ENCODE measurements at regions not wholly inside any gene's neighbourhood (a gene's known extent, or its start where the extent isn't known, plus 50 kb on each side); places are given as distances from the start of the nearest gene placed in this dataset.

GRCh38 chr2:19435815-19436214, 77.4 kb upstream of the OSR1 start:
- no peak overlapping the region for H3K27ac Mint-ChIP-seq
- no peak overlapping the region for H3K4me3 Mint-ChIP-seq
- no peaks in the 10 kb centered on the region for H3K4me1 Mint-ChIP-seq (ENCODE audit: low read depth)
- no peaks in the 10 kb centered on the region for H3K9me3 Mint-ChIP-seq
- peaks cover 18% of the 10 kb centered on the region for H3K27me3 Mint-ChIP-seq
- DNase-seq: no peak
- H3K36me3 Mint-ChIP-seq (ENCODE audit: low read depth): no peaks in the 10 kb centered on the region

- H3K4me1 Mint-ChIP-seq (ENCODE audit: low read depth): no peaks in the 10 kb centered on the region
- H3K27me3 Mint-ChIP-seq: peaks cover 23% of the 10 kb centered on the region
- DNase-seq: no peak
- H3K4me3 Mint-ChIP-seq: no peak overlapping the region
- H3K27ac Mint-ChIP-seq: no peak overlapping the region
- no peaks in the 10 kb centered on the region for H3K9me3 Mint-ChIP-seq
- H3K36me3 Mint-ChIP-seq (ENCODE audit: low read depth): no peaks in the 10 kb centered on the region
Observed at GRCh38 chr2:19434413-19434812, 76.0 kb upstream of the OSR1 start.

GRCh38 chr2:19426941-19427340, 68.5 kb upstream of the OSR1 start:
- H3K27ac Mint-ChIP-seq: no peak overlapping the region
- peaks cover 38% of the 10 kb centered on the region for H3K27me3 Mint-ChIP-seq
- no peaks in the 10 kb centered on the region for H3K9me3 Mint-ChIP-seq
- no peaks in the 10 kb centered on the region for H3K4me1 Mint-ChIP-seq (ENCODE audit: low read depth)
- no peak overlapping the region for H3K4me3 Mint-ChIP-seq
- H3K36me3 Mint-ChIP-seq (ENCODE audit: low read depth): no peaks in the 10 kb centered on the region
- no peak for DNase-seq

- Mint-ChIP-seq H3K27ac (no peak overlapping the region), H3K4me3 (no peak overlapping the region), H3K4me1 (ENCODE audit: low read depth) (no peaks in the 10 kb centered on the region)
Observed at GRCh38 chr2:19426144-19426543, 67.7 kb upstream of the OSR1 start.

GRCh38 chr2:19425419-19425818, 67.0 kb upstream of the OSR1 start:
- H3K9me3 Mint-ChIP-seq: no peaks in the 10 kb centered on the region
- no peaks in the 10 kb centered on the region for H3K36me3 Mint-ChIP-seq (ENCODE audit: low read depth)
- H3K4me3 Mint-ChIP-seq: no peak overlapping the region
- H3K27ac Mint-ChIP-seq: no peak overlapping the region
- peaks cover 38% of the 10 kb centered on the region for H3K27me3 Mint-ChIP-seq
- H3K4me1 Mint-ChIP-seq (ENCODE audit: low read depth): no peaks in the 10 kb centered on the region
- no peak for DNase-seq

More at GRCh38 chr2:19426144-19426543, 67.7 kb upstream of the OSR1 start:
- Mint-ChIP-seq H3K36me3 (ENCODE audit: low read depth) (no peaks in the 10 kb centered on the region), H3K27me3 (peaks cover 42% of the 10 kb centered on the region), H3K9me3 (no peaks in the 10 kb centered on the region)
- no peak for DNase-seq

- no peaks in the 10 kb centered on the region for H3K9me3 Mint-ChIP-seq
- peaks cover 18% of the 10 kb centered on the region for H3K27me3 Mint-ChIP-seq
- H3K27ac Mint-ChIP-seq: no peak overlapping the region
Observed at GRCh38 chr2:19419211-19419880, 60.9 kb upstream of the OSR1 start.

GRCh38 chr2:19416784-19417684, 58.6 kb upstream of the OSR1 start:
- Mint-ChIP-seq H3K4me1 (ENCODE audit: low read depth) (no peaks in the 10 kb centered on the region), H3K36me3 (ENCODE audit: low read depth) (no peaks in the 10 kb centered on the region), H3K4me3 (no peak overlapping the region), H3K27ac (no peak overlapping the region), H3K27me3 (peaks cover 17% of the 10 kb centered on the region), H3K9me3 (peaks cover 2% of the 10 kb centered on the region)
- no peak for DNase-seq

More at GRCh38 chr2:19419211-19419880, 60.9 kb upstream of the OSR1 start:
- no peak for DNase-seq
- no peaks in the 10 kb centered on the region for H3K4me1 Mint-ChIP-seq (ENCODE audit: low read depth)
- no peaks in the 10 kb centered on the region for H3K36me3 Mint-ChIP-seq (ENCODE audit: low read depth)
- H3K4me3 Mint-ChIP-seq: no peak overlapping the region

GRCh38 chr2:19416083-19416482, 57.7 kb upstream of the OSR1 start:
- peaks cover 2% of the 10 kb centered on the region for H3K9me3 Mint-ChIP-seq
- no peak overlapping the region for H3K27ac Mint-ChIP-seq
- H3K4me3 Mint-ChIP-seq: no peak overlapping the region
- H3K36me3 Mint-ChIP-seq (ENCODE audit: low read depth): no peaks in the 10 kb centered on the region
- H3K4me1 Mint-ChIP-seq (ENCODE audit: low read depth): no peaks in the 10 kb centered on the region
- DNase-seq: no peak
- H3K27me3 Mint-ChIP-seq: peaks cover 14% of the 10 kb centered on the region

- Mint-ChIP-seq H3K27ac (no peak overlapping the region), H3K9me3 (peaks cover 6% of the 10 kb centered on the region), H3K4me3 (no peak overlapping the region), H3K4me1 (ENCODE audit: low read depth) (no peaks in the 10 kb centered on the region), H3K27me3 (peaks cover 33% of the 10 kb centered on the region), H3K36me3 (ENCODE audit: low read depth) (no peaks in the 10 kb centered on the region)
- no peak for DNase-seq
Observed at GRCh38 chr2:19409046-19409445, 50.6 kb upstream of the OSR1 start.

- DNase-seq: no peak
- no peaks in the 10 kb centered on the region for H3K4me1 Mint-ChIP-seq (ENCODE audit: low read depth)
- H3K27ac Mint-ChIP-seq: no peak overlapping the region
Observed at GRCh38 chr2:19408592-19408991, 50.2 kb upstream of the OSR1 start.

More at GRCh38 chr2:19408592-19408991, 50.2 kb upstream of the OSR1 start:
- Mint-ChIP-seq H3K4me3 (no peak overlapping the region), H3K9me3 (peaks cover 6% of the 10 kb centered on the region), H3K27me3 (peaks cover 33% of the 10 kb centered on the region), H3K36me3 (ENCODE audit: low read depth) (no peaks in the 10 kb centered on the region)

Data from activated T-cell treated with anti-CD3 and anti-CD28 coated beads, Interleukin-2, amount 50 U/mL, for 24 hours (primary cell).